GM12878 (cell line): ENCODE measurements at regions not wholly inside any gene's neighbourhood (a gene's known extent, or its start where the extent isn't known, plus 50 kb on each side); places are given as distances from the start of the nearest gene placed in this dataset.

ENCODE experiments used
- ATAC-seq: fragments of 200-7000 bp; cut with Tn5 transposase; 3 replicates; pipeline ENCODE4 v1.9.1; 2020; ENCODE audit warnings: mild to moderate bottlenecking, moderate library complexity
- BruUV-seq: library from RNA; stranded (reverse); fragments of 400-500 nt; replicated peaks from 2 replicates; lab custom pipeline; 2021; lab: Mats Ljungman, UMichigan
- CTCF ChIA-PET: fragments of 300-600 bp; sonication (Branson Sonifier 250); formaldehyde crosslinking; extraction: SDS; loops from one replicate; lab custom pipeline; 2021; ENCODE audit warnings: inconsistent platforms; lab: Yijun Ruan, JAX
- POLR2A ChIA-PET: fragments of 350-600 bp; formaldehyde crosslinking; extraction: SDS; loops from one replicate; lab custom pipeline; 2021; ENCODE audit warnings: inconsistent platforms; lab: Charles Lee
- RAD21 ChIA-PET: fragments of 300-600 bp; sonication (Branson Sonifier 250); formaldehyde crosslinking; loops from one replicate; lab custom pipeline; 2023; ENCODE audit warnings: antibody characterized with exemption; ENCODE audit not compliant: unreplicated experiment; lab: Charles Lee
- SMC1A ChIA-PET: fragments of 300-600 bp; sonication (Branson Sonifier 250); formaldehyde crosslinking; loops from one replicate; lab custom pipeline; 2023; ENCODE audit not compliant: unreplicated experiment, uncharacterized antibody; lab: Charles Lee
- DNase-seq: peaks from one replicate; pipeline ENCODE4 v3.0.0-alpha.2; 2011; ENCODE audit warnings: low read depth, low spot score
- FAIRE-seq: peaks from 3 replicates; lab custom pipeline; 2011; peaks lifted over from hg19 to GRCh38; lab: Jason Lieb, UNC
- H2AFZ ChIP-seq: 2 replicates; pipeline ENCODE4 v1.6.0; 2011; ENCODE audit warnings: low read depth, low read length, control low read depth; ENCODE audit not compliant: control insufficient read depth
- H3K27ac ChIP-seq: 2 replicates; pipeline ENCODE4 v1.5.1; 2011; ENCODE audit warnings: control low read depth; ENCODE audit not compliant: control insufficient read depth, insufficient read depth
- H3K27me3 ChIP-seq, 2 experiments: replicated peaks in 1 of 2; 2 replicates each; pipeline versions ENCODE4 v1.6.0 to v1.6.1; 2011; ENCODE audit warnings: low read length in 1 of 2; ENCODE audit not compliant: control insufficient read depth in 2 of 2, insufficient read depth in 2 of 2
- H3K36me3 ChIP-seq, 2 experiments: 2 replicates each; pipeline ENCODE4 v1.5.1; 2011; ENCODE audit warnings: low read length in 1 of 2; ENCODE audit not compliant: control insufficient read depth in 2 of 2, insufficient read depth in 2 of 2
- H3K4me1 ChIP-seq: 2 replicates; pipeline ENCODE4 v1.6.1; 2011; ENCODE audit warnings: mild to moderate bottlenecking, low read length, moderate library complexity, mixed read lengths; ENCODE audit not compliant: control insufficient read depth, insufficient read depth
- H3K4me2 ChIP-seq: 2 replicates; pipeline ENCODE4 v1.6.0; 2011; ENCODE audit warnings: control low read depth; ENCODE audit not compliant: control insufficient read depth, insufficient read depth
- H3K4me3 ChIP-seq: fragments of 200-600 bp; sonication (generic); 2 replicates; pipeline ENCODE4 v1.5.1; 2016
- H3K79me2 ChIP-seq: 2 replicates; pipeline ENCODE4 v1.6.0; 2011; ENCODE audit warnings: low read length; ENCODE audit not compliant: control insufficient read depth, insufficient read depth
- H3K9ac ChIP-seq: 2 replicates; pipeline ENCODE4 v1.8.0; 2011; ENCODE audit warnings: low read length, control low read depth, mixed read lengths; ENCODE audit not compliant: control insufficient read depth, insufficient read depth
- H3K9me3 ChIP-seq: replicated peaks from 3 replicates; pipeline ENCODE4 v1.5.1; 2011; ENCODE audit warnings: mild to moderate bottlenecking, low read length; ENCODE audit not compliant: control insufficient read depth, insufficient read depth
- H4K20me1 ChIP-seq: 2 replicates; pipeline ENCODE4 v1.6.0; 2011; ENCODE audit not compliant: control insufficient read depth, insufficient read depth
- ATF7 ChIP-seq: fragments of 450-650 bp; IDR thresholded peaks from 2 replicates; pipeline ENCODE4 v1.6.1; 2016; ENCODE audit warnings: low read depth, mild to moderate bottlenecking
- BMI1 ChIP-seq: fragments of 450-650 bp; IDR thresholded peaks from 2 replicates; pipeline ENCODE4 v1.6.1; 2016; ENCODE audit warnings: mild to moderate bottlenecking, moderate library complexity, borderline replicate concordance
- BRCA1 ChIP-seq: IDR thresholded peaks from 2 replicates; pipeline ENCODE4 v1.6.1; 2011; ENCODE audit warnings: low read depth, low read length, improper control_type of control experiment
- CEBPB ChIP-seq, 2 experiments: fragments of 150-350 bp in 1 of 2; IDR thresholded peaks; 2 replicates each; pipeline ENCODE4 v1.6.1; 2012 to 2014; ENCODE audit warnings: low read depth in 2 of 2, low read length in 2 of 2, borderline replicate concordance in 1 of 2, inconsistent platforms in 1 of 2
- DPF2 ChIP-seq: fragments of 450-650 bp; IDR thresholded peaks from 2 replicates; pipeline ENCODE4 v1.6.1; 2017; ENCODE audit warnings: mild to moderate bottlenecking
- GABPA ChIP-seq: IDR thresholded peaks from 2 replicates; pipeline ENCODE4 v1.6.1; 2014; ENCODE audit warnings: antibody characterized with exemption, low read depth, mild to moderate bottlenecking, inconsistent platforms
- GATAD2B ChIP-seq: fragments of 450-650 bp; conservative IDR thresholded peaks from 2 replicates; pipeline ENCODE4 v1.6.1; 2017; ENCODE audit warnings: low read depth, mild to moderate bottlenecking, moderate library complexity
- MEF2A ChIP-seq: IDR thresholded peaks from 2 replicates; pipeline ENCODE4 v1.6.1; 2011; ENCODE audit warnings: low read depth, mild to moderate bottlenecking, low read length, moderate library complexity; ENCODE audit not compliant: insufficient read depth
- MTA2 ChIP-seq: fragments of 450-650 bp; IDR thresholded peaks from 2 replicates; pipeline ENCODE4 v1.6.1; 2016; ENCODE audit warnings: low read depth, mild to moderate bottlenecking, moderate library complexity
- PBX3 ChIP-seq: IDR thresholded peaks from 2 replicates; pipeline ENCODE4 v1.6.1; 2011; ENCODE audit warnings: mild to moderate bottlenecking, low read depth, low read length, moderate library complexity; ENCODE audit not compliant: insufficient replicate concordance
- POU2F2 ChIP-seq: IDR thresholded peaks from 3 replicates; pipeline ENCODE4 v1.6.1; 2011; ENCODE audit warnings: low read depth, mild to moderate bottlenecking, low read length, borderline replicate concordance
- RAD51 ChIP-seq: fragments of 450-650 bp; IDR thresholded peaks from 2 replicates; pipeline ENCODE4 v1.6.1; 2016; ENCODE audit warnings: moderate library complexity, mild to moderate bottlenecking, inconsistent platforms
- RBBP5 ChIP-seq: fragments of 200-600 bp; sonication (generic); conservative IDR thresholded peaks from 2 replicates; pipeline ENCODE4 v1.6.1; 2016
- STAT1 ChIP-seq: fragments of 450-650 bp; conservative IDR thresholded peaks from 2 replicates; pipeline ENCODE4 v1.6.1; 2014; ENCODE audit warnings: antibody characterized with exemption, mild to moderate bottlenecking
- STAT3 ChIP-seq: IDR thresholded peaks from 2 replicates; pipeline ENCODE4 v1.6.1; 2011; ENCODE audit warnings: low read depth, low read length, improper control_type of control experiment
- ZBTB33 ChIP-seq: fragments of 450-650 bp; IDR thresholded peaks from 2 replicates; pipeline ENCODE4 v1.6.1; 2017; ENCODE audit warnings: mild to moderate bottlenecking
- ZSCAN29 ChIP-seq: fragments of 450-650 bp; IDR thresholded peaks from 2 replicates; pipeline ENCODE4 v1.6.1; 2017; ENCODE audit warnings: mild to moderate bottlenecking, moderate library complexity
- ZZZ3 ChIP-seq: IDR thresholded peaks from 2 replicates; pipeline ENCODE4 v1.6.1; 2011; ENCODE audit warnings: low read depth; ENCODE audit not compliant: control insufficient read depth, insufficient read length
- WGBS: methylation state at CpG from one replicate; pipeline ENCODE4 v1.1.6; 2016; ENCODE audit warnings: low lambda C conversion rate; ENCODE audit not compliant: insufficient replicate concordance, insufficient coverage; ENCODE audit errors: missing lambda C conversion rate; 5-methylcytosine and 5-hydroxymethylcytosine counted together
- in situ Hi-C: fragments of 300-500 bp; cut with MboI; formaldehyde crosslinking; loops from 9 replicates; pipeline ENCODE4 v1.14.3; 2018; ENCODE audit warnings: mixed read lengths
- intact Hi-C: fragments of 100-400 bp; cut with micrococcal nuclease; formaldehyde crosslinking; loops from one replicate; pipeline ENCODE4 v1.14.2; 2022; ENCODE audit not compliant: unreplicated experiment
- TF ChIP-seq, protein P1 (sequence below): fragments of 450-650 bp; IDR thresholded peaks from 2 replicates; pipeline ENCODE4 v1.6.1; 2017; ENCODE audit warnings: mild to moderate bottlenecking, moderate library complexity

DNA sequence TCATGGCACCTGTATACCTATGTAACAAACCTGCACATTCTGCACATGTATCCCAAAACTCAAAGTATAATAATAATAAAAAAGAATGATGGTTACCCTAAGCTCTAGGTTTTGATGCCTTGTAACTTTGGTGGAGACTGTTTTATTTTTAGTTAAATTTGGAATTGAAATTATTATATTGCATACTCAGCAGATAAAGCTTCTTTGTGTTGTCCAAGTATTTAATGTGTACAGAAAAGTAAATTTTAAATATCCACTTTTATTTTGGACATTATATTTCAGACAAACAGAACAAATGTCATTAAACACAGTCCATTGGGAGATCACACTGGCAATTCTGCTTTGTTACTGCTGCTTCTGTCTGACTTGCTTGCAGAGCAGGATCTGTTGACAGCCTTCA is 684.5 kb upstream of the CT83 start (continued):
- TF ChIP-seq ZBTB33 (no peak), GABPA (no peak), RBBP5 (no peak), ZZZ3 (no peak)
- TF ChIP-seq, protein P1, sequence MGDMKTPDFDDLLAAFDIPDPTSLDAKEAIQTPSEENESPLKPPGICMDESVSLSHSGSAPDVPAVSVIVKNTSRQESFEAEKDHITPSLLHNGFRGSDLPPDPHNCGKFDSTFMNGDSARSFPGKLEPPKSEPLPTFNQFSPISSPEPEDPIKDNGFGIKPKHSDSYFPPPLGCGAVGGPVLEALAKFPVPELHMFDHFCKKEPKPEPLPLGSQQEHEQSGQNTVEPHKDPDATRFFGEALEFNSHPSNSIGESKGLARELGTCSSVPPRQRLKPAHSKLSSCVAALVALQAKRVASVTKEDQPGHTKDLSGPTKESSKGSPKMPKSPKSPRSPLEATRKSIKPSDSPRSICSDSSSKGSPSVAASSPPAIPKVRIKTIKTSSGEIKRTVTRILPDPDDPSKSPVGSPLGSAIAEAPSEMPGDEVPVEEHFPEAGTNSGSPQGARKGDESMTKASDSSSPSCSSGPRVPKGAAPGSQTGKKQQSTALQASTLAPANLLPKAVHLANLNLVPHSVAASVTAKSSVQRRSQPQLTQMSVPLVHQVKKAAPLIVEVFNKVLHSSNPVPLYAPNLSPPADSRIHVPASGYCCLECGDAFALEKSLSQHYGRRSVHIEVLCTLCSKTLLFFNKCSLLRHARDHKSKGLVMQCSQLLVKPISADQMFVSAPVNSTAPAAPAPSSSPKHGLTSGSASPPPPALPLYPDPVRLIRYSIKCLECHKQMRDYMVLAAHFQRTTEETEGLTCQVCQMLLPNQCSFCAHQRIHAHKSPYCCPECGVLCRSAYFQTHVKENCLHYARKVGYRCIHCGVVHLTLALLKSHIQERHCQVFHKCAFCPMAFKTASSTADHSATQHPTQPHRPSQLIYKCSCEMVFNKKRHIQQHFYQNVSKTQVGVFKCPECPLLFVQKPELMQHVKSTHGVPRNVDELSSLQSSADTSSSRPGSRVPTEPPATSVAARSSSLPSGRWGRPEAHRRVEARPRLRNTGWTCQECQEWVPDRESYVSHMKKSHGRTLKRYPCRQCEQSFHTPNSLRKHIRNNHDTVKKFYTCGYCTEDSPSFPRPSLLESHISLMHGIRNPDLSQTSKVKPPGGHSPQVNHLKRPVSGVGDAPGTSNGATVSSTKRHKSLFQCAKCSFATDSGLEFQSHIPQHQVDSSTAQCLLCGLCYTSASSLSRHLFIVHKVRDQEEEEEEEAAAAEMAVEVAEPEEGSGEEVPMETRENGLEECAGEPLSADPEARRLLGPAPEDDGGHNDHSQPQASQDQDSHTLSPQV: no peak

DNA sequence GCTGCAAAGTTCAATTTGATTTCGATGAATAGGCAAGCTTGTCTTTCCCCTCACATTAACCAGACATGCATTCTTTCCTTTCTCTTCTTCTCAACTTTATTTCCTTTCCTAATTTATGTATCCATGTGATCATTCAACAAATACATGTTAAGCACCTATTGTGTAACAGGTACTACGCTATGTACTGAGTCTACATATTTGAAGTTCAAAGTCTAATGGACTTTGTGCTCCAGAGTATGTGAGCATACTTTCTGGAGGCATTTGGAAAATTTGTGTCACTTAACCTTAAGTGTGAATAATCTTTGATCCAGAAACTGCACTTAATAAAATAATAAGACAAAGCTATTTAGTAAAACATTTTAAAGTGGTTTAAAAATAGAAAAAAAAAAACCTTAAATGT is 675.3 kb upstream of the CT83 start:
- Histone ChIP-seq H3K9me3 (no peaks in the 10 kb centered on the region), H3K79me2 (no peaks in the 10 kb centered on the region), H3K27ac (no peak overlapping the region), H3K27me3 (no peaks in the 10 kb centered on the region), H3K9ac (no peak overlapping the region), H2AFZ (no peak overlapping the region), H3K4me3 (no peak overlapping the region), H3K4me1 (no peaks in the 10 kb centered on the region), H3K4me2 (no peak overlapping the region), H4K20me1 (no peaks in the 10 kb centered on the region), H3K36me3 (no peaks in the 10 kb centered on the region)
- CTCF ChIA-PET: interaction anchor here (0.8 kb wide), 1 partner anchor 25 kb away, joined by 3 read pairs; no protein-coding TSS in a partner anchor
- POLR2A ChIA-PET: no interaction called here
- DNase-seq: no peak
- RAD21 ChIA-PET: no interaction called here
- 4% methylated on average over 2 of the region's 2 CpGs for WGBS
- in situ Hi-C loops (no loop called here), intact Hi-C loops (no loop called here)
- no peak for ATAC-seq
- FAIRE-seq: no peak
- BruUV-seq: no TSS peak
- SMC1A ChIA-PET: no interaction called here
- TF ChIP-seq STAT1 (no peak), DPF2 (no peak), GATAD2B (no peak), PBX3 (no peak), STAT3 (no peak), POU2F2 (no peak), CEBPB (IDR thresholded peaks at IDR 0.05; ENCODE audit: borderline replicate concordance in 1 of 2, low read depth in 2 of 2, low read length in 2 of 2) (no peak), RAD51 (no peak), BRCA1 (no peak), MTA2 (no peak), BMI1 (no peak), MEF2A (no peak), ZSCAN29 (no peak), ATF7 (no peak)
